ENCODE measurements at regions not wholly inside any gene's neighbourhood (a gene's known extent, or its start where the extent isn't known, plus 50 kb on each side); places are given as distances from the start of the nearest gene placed in this dataset.

DNA sequence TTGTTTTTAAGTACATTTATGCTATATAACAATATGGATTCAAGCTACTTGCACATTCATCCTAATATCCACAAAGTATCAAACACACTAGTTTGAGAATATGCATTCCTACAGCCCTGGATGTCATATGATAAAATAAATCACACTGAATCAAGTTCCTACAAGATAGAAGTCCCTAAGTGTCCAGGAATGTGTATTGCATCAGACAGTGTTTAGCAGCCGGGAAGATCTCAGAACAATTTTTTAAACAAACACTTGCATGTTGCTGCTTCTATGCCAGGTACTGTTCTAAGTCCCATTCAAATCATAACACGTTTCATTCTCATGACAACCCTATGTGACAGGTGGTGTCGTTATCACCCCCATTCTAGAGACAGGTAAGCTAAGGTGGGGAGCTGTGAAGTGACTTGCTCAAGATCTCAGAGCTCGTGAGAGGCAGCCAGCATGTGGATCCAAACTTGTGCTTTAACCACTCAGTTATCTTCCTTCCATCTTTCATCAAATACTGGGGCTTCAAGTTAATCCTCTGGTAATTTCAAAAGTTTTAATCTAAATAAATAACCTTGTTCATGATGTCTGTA lies 68.3 kb upstream of the KIF26B start:
- TF ChIP-seq, protein P1, sequence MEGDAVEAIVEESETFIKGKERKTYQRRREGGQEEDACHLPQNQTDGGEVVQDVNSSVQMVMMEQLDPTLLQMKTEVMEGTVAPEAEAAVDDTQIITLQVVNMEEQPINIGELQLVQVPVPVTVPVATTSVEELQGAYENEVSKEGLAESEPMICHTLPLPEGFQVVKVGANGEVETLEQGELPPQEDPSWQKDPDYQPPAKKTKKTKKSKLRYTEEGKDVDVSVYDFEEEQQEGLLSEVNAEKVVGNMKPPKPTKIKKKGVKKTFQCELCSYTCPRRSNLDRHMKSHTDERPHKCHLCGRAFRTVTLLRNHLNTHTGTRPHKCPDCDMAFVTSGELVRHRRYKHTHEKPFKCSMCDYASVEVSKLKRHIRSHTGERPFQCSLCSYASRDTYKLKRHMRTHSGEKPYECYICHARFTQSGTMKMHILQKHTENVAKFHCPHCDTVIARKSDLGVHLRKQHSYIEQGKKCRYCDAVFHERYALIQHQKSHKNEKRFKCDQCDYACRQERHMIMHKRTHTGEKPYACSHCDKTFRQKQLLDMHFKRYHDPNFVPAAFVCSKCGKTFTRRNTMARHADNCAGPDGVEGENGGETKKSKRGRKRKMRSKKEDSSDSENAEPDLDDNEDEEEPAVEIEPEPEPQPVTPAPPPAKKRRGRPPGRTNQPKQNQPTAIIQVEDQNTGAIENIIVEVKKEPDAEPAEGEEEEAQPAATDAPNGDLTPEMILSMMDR (conservative IDR thresholded peaks at IDR 0.05; ENCODE audit: low read depth, low read length) = no peak
- no peak for TF ChIP-seq EZH2 (IDR thresholded peaks at IDR 0.05; ENCODE audit: borderline replicate concordance, low read depth, low read length, poor library complexity, severe bottlenecking)
